HCEC 1CT (cell line): ENCODE measurements at regions not wholly inside any gene's neighbourhood (a gene's known extent, or its start where the extent isn't known, plus 50 kb on each side); places are given as distances from the start of the nearest gene placed in this dataset.

Source experiments
- DNase-seq: peaks from one replicate; pipeline ENCODE4 v3.0.0-alpha.2; 2017

DNA sequence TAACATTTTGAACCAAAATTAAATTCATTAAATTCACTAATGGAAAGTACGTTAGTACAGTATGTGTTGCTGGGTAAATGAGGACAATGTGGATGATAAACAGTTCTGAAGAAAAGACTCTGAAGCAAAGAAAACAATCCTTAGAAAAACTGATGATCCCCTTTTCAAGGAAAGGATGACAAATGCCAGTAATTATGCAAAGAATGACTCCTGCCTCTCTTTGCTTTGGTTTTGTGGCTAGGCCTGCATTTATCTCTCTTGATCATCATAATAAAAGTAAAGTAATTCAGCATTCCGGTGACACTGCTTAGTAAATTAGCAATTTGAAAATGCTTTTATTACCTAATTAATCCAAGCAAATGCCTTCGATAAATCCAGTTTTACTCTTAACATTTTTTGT lies 652.2 kb upstream of the DIPK2B start:
- peak; percentile 43 for DNase-seq

DNA sequence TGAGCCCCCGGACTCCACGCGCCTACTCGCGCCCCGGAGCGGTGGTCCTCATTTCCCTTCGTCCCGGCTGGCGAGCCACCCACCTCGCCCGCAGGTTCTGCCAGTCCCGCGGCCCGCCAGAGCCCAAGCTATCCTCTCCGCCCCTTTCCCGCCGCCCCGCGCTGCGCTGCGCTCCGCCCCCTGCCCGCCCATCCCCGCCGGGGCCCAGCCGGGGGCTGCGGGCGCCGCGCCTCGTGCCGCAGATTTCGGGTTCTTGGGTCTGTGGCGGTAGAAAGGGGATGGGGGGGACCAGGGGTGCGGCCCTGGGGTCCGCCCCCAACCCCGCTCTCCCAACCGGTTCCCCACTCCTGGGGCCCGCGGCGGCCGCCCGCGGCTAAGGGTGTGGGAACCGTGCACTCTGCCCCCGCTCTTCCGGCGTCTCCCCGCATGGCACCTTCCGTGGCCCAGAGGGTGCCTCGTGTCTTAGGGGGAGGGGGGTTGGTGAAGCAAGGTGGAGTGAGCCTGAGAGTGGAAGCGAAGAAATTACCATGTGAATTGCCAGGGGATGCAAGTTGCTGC lies 650.8 kb upstream of the DIPK2B start:
- peak; percentile 2 for DNase-seq

DNA sequence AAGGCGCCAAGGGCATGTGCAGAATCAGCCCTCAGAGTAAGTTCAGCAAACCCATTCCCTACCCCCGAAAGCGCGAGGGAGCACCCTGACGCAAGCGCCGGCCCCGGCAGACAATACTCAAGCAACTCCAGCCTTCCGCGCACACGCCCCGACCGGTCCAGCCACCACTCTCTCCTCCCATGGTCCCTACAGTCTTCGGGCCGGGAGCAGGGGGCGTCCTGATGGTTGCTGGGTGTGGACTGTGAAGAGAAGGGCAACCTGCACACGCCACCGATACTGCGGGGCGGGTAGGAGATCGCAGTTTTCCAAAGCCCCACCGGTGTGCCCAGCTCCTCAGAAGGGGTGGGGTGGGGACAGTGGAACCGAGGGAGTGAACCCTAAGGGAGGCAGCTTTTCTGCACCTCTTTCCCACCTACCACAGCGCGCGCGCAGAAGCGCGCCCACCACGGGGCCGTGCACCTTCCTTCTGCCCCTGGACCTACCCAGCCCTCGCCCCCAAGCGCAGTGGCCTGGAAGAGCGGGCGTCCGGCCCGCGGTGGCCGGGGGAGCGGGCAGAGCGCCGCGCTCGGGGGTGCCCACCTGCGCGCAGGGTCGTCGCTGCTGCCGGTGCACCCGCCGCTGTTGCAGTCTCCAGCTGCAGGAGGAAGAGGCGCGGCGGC lies 650.2 kb upstream of the DIPK2B start:
- DNase-seq, result peak; percentile 34

DNA sequence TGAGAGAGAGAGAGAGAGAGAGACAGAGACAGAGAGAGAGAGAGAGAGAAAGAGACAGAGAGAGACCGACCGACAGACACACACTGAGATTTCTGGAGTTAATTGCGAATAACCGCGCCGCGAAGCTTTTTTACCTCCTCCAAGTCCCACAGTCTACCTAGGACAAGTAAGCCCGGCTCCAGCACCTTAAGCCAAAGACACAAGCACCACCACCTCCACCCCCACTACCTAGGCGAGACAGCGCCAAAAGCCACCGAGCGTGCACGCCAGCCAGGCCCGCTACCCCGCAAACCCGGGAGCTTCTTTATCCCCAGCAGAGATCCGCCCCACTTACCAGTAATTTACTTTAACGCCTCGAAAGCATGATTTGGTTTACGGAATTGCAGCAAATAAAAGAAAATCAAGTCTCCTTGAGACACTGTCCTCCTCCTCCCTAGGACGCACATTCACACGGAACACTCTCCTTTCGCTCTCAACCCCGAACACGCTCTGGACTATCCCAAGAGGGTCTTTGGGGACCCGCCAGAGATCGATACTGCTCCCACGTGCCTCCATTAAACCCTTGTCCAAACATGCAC lies 649.6 kb upstream of the DIPK2B start:
- DNase-seq, result no peak

DNA sequence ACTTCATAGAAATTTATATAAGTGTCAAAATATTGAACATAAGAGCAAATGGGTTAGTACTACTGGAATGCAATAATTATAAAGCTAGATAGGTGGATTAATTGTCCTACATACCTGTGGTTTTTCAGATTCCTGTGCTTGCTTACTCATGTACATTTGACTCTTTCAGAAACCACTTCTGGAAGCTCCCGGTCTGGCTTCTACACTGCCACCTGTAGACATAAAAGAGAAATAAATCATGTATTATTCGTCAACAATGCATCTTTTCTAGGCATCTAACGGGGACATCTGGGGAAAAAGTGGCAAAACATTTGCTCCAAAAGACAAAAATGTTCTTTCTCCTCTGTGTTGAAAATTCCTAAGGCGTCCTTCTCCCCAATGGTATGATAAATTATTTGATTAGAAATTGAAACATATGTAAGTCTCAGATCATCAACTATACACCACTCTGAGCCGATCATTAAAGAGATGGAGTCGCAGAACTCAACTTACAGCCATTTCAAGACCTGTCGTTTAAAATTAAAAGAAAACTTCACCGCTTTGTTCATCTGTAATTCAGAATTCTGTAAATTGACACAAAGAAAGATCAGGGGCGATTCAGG lies 648.7 kb upstream of the DIPK2B start:
- DNase-seq, result peak; percentile 87

DNA sequence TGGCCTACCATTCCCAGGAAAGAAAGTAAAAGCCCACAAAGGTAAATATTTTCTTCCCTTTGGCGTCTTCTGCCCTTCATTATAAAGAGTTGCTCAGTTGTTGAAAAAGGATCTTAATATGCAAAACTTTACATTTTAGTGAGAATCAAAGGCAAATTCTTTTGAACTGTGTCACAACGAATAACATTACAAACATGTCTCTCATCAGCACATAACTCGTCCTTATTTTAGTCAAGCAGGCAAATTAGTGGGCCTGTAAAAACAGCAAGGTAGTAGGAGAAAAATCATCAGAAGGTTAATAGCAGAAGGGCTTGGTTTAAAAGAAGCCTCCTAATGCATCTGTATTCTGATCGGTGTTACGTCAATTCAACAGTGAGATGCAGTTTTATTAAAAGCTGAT lies 647.3 kb upstream of the DIPK2B start:
- no peak for DNase-seq

DNA sequence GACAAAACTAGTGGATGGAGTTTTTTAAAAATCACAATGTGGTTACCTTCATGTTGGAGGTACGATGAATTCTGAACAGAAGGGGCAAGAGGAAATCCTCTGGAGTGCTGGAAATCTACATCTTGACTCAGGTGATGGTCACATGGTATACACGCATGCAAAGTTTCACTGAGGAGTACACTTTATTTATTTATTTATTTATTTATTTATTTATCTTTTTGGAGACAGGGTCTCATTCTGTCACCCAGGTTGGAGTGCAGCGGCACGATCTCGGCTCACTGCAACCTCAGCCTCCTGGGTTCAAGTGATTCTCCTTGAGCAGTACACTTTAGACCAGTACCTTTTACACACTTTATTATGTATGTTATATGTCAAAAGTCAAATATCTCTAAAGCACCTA lies 645.7 kb upstream of the DIPK2B start:
- DNase-seq, result no peak

DNA sequence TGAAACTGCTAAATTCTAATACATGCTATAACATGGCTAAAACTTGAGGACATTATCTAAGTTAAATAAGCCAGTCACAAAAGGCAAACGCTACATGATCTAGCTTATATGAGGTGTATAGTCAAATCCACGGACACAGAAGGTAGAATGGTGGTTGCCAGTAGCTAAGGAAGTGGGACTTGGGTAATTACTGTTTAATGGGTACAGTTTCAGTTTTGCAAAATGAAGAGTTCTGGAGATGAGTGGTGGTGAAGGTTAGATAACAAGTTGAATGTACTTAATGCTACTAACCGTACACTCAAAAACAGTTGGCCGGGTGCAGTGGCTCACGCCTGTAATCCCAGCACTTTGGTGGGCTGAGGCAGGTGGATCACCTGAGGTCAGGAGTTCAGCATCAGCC lies 644.5 kb upstream of the DIPK2B start:
- DNase-seq, result no peak

DNA sequence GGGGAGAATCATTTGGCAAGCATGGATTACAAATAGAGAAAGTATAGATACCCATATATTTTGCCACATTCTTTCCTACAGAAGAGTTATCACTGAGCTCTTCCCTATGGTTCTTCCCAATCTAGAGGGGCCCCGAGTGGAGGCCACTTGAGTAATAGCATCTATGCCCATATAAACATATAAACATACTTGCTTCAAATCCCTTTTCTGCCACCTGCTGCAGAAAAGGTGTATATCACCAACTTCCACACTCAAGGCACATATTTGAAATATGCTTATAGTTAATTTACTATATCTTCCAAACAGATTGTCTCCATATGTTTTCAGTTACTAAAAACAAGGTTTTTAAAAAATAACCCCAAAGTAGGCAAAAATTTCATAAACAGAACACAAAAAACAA lies 642.8 kb upstream of the DIPK2B start:
- peak; percentile 26 for DNase-seq

DNA sequence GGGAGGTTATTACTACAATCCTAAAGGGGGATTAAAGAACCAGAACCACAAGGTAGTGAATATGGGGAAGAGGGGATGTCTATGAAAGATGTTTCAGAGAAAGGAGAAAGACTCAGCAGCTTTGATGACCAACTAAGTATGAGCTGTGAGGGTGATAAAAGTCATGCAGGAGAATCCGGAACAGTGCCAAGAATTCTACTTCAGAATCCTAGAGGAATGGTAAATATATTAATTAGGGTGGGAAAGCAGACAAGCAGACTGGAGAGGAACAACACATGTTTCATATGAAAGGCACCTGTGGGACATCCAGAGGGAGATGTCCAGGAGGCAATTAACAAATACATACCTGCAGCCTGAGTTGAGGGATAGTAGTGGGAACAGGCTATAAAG lies 642.2 kb upstream of the DIPK2B start:
- no peak for DNase-seq

DNA sequence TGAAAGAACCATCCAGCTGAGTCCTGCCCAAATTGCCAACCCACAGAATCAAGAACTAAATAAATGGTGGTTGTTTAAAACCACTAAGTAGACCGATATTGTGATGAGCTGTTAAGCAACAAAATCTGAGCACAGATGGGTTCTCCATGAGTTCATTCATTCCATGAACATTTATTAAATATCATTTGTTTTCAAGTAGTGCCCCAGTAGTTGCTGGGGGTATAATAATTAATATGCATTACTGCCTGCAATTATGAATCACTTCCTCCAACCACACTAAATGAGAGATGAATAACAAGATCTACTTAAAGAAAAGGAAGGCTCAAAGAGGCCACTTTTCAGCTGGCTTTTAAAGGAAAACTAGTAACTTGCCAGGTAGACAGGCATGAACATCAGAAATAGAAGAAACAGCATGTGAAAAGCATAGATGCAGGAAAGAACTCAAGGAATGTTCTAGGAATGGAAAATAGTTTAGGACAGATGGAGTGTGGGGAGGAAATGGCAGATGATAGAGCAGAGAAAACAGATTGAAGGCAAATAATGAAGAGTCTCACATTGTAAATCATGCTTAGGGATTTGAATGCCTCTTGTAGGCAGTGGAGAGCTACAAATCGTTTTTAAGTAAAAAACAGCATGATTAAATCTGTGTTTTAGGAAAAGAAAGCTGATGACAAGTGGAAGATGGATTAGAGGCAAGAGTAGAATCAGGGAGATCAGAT lies 641.7 kb upstream of the DIPK2B start:
- DNase-seq, result no peak

DNA sequence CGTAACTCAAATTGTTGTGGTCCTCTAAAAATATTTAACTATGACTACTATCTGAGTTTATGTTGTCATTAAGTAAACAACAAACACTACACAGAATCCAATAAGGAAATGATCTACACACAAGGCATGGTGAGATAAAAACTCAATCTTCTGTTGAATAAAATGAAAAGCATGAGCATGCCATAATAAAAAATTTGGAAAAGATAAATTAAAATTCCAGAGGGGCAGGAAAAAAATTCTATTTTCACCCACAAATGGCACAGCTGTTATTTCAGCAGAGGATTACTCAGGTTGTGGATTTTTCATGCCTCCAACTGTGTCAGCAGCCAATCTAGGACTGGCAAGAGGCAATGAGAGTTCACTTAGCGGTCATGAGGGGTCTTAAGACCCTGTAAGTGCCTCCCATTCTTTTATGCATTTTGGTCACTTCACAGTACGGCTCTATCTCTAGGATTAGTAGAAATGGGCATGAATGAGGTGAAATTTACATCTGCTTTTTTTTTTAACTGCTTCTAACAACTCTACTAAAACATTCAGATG lies 639.8 kb upstream of the DIPK2B start:
- no peak for DNase-seq

DNA sequence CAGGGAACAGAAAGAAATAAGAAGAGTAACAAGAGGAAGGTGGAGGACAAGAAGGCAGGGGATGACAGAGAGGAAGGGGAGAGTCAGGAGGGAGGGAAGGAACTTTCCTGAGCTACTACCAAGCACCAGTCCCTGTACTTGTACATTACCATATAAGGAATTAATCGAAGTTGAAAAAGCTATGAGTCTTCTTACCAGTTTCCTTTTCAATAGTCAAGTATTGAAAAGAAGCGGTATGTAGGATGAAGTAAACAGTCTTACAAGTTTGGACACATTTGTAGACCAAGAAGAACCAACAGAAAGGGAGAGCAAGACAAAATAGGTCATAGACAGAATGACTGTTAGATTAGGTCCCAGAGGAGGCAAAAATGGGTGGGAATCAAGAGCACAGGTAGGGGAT lies 629.7 kb upstream of the DIPK2B start:
- DNase-seq, result no peak

DNA sequence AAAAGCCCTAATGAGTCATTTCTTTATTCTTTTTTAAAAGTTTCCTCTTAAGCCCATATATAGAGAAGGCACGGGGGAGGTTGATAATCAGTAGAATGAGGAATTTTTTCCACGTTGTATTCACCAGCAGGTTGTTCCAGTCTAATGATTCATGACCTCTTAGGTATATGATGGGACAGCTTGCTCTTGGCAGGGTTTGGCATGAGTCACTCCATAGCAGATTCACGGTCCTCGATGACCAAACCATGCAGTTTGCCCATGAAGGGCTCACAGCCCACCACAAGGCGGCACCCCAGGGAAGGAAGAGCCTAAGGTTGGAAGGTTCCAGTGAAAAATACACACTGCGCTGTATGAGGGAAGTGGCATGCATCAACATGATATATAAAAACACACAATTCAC lies 623.8 kb upstream of the DIPK2B start:
- peak; percentile 93 for DNase-seq

DNA sequence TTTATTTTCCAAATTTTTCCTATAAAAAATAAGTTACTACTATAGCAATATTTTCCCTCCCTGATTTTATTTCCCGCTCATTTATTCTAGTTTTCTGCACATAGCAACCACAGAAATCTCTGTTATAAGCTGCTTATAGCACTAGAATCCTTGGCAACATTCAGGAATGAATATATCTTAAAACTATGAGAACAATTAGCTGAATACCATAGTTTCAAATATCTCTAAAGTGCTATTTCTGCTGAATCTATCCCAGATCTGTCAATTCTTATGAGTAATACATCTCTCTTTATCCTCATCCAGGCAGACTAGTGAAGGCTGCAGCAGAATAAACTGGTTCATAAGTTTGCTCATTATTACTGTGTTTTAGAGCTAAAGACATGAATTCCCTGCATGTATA lies 622.9 kb upstream of the DIPK2B start:
- no peak for DNase-seq

DNA sequence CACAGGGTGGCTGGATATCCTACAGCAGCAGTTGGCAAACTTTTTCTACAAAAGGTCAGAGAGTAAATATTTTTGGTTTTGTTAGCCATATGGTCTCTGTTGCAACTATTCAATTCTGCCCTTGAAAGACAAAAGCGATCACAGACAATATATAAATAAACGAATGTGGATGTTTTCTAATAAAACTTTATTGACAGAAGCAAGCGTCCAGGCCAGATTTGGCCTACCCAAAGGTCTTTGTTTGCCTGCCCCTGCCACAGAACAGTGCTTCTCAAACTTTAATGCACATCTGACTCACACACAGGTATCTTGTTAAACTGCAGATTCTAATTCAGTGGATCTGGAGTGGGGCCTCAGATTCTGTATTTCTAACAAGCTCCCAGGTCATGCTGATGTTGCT lies 621.4 kb upstream of the DIPK2B start:
- peak; percentile 22 for DNase-seq

DNA sequence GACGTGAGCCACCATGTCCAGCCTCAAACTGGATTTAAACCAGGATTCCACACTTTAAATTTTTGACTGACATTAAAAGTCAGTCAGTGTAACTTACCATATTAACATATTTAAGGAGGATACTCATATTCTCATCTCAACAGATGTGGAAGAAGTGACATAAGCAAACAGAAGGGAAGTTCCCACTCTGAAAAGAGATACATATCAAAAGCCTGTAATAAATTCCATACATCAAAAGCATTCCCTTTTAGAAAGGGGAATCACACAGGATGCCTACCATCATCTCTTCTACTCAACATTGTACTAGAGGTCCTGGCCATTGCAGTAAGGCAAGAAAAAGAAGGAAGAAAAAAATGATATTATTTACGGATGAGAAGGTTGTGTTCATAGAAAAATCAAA lies 618.2 kb upstream of the DIPK2B start:
- no peak for DNase-seq

DNA sequence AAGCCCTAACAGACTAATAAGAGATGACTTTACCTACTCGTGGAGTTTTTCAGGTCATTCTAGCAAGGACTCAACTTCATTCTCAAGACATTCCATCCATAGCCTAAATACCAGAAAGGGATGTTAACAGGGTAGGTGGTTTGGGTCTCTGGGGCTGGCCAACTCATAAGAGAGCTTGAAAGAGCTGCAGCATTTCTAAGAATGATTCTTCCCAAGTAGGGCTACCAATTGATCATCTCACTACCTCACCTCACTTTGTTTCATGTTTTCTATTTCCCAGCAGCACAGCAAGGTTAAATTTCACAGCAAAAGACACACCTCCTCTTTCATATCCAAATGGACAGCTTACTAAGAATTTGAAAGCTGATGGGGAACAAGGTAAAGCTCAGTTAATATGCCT lies 614.8 kb upstream of the DIPK2B start:
- DNase-seq, result no peak

DNA sequence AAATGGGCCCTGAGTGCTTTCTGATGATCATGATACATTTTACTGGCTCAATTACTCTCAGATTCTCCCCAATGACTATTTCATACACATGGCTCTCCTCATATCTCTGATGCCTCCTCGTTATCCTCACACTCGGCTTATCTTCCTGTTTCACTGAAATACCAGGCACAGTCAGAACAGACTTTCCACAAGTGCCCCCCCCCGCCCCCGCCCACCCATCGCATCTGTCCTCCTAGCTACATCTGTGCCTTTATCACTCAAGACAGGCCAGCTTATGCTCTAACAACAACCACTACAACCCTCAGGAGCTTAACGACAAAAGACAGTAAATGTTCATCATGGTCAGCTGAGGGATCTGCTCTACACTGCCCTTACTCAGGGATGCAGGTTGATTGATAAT lies 610.6 kb upstream of the DIPK2B start:
- no peak for DNase-seq

DNA sequence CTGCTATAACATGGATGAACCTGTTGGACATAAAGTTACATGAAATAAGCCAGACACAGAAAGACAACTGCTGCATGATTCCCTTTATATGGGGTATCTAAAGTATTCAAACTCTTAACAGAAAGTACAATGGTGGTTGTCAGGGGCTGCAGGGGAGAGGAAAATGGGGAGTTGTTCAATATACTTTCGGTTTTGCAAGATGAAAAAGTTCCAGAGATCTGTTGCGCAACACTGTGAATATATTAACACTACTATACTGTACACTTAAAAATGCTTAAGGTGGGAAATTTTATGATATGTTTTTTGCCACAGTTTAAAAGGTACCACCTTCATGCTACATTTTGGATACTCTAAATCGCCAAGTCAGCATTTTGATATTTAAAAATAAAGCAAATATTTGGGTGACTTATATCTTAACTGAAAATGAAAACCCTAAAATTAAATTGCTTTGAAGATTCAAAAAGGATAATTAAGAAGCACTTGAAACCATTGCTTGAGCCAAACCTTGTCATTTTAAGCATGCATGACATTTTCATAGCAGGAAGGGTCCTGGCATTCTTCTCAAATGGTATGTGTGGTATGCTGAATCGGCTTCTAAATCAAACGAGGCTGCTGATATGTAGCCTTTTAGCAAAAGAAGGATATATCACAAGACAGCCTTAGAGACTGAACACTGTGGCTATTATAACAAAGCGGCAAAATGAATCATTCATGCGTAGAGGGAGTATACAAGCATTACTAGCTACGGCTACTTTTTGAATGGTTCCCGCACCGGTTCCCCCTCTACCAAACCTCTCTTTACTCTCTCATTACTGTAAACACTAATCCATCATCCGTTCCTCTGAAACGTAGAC lies 607.1 kb upstream of the DIPK2B start:
- DNase-seq, result peak; percentile 72

DNA sequence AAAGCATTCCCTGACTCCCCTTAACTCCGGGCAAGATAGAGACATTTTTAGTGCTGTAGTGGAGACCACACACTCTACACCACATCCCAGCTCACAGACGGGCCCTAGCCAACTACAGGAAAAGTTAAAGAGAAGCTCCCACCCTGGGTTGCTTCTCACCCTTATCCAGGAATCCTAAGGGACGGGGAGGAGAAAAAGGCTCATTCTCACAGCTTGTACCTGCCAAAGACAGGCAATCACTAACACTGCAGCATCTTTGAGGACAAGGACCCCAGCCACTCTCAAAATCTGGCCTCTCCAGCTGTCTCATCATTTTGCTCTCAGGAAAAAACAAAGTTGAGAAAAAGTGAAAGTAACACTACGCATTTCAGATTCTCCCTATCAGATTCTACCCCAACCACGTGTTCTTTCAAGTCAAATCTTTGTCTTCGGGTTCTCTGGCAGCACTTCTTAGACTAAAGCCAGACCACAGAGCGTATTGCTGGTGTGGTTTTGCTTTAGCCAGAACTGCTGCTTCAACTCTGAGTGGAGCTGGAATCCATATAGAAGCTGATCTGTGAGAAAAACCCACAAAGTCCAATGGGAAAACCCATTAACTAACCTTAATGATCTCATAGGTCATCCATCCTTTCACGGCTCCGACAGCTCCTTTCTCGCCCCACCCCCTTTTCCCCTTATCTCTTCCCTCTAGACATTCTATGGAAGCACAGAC lies 605.9 kb upstream of the DIPK2B start:
- DNase-seq, result peak; percentile 86

DNA sequence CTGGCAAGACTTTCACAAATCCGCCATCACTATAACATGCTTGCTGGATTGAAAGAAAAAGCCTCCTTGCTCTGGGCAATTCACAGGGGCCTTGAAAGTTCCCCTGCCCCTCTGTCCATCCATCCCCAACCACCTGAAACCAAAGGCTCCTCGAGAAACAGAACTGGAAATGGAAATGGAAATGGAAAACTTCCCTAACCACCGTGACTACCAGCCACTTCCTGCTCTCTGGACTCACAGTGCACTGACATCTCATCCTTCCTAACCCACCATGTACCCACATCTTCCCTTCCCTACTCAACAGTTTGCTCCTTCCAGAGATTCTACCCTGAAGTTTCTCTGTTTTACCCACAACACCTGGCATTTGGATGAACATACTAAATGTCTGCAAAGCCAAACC lies 603.6 kb upstream of the DIPK2B start:
- DNase-seq, result no peak
